ENCODE measurements at regions not wholly inside any gene's neighbourhood (a gene's known extent, or its start where the extent isn't known, plus 50 kb on each side); places are given as distances from the start of the nearest gene placed in this dataset.
"Not testable (repeated sequence)": the region's sequence is repeated elsewhere in the genome, so short reads cannot be mapped to it uniquely, and the experiment has no call there.

DNA sequence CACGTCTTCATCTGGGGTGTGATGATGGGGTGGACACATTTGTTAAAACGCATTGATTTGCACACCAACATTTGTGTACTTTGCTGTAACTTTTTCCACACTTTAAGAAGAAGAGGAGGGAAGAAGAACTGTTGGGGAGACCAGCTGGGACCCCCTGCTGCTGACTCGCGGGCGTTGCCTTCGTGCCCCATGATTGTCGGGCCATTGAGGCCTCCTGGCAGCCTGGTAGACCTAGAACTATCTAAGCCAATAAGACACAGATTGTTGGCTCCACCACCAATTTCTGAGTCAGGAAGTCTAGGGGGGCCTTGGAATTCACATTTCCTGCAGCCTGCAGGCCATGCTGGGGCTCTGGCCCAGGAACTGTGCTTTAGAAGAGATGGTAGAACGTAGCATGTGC, 105.5 kb downstream of the TNFRSF13B start:
- 79% methylated on average over 8 of the region's 8 CpGs for WGBS (ENCODE audit: low lambda C conversion rate)
- Histone ChIP-seq H3K4me3 (ENCODE audit: low read depth in 2 of 2, low read length in 1 of 2) (no peak overlapping the region), H3K27ac (ENCODE audit: low read depth in 2 of 2, low read length in 1 of 2) (no peak overlapping the region), H3K9me3 (no peaks in the 10 kb centered on the region), H3K4me1 (ENCODE audit: control insufficient read depth in 1 of 2, insufficient read depth in 2 of 2, low read depth in 1 of 2, low read length in 1 of 2) (no peaks in the 10 kb centered on the region; a peak in 1 of 4 replicates), H3F3A (replicated peaks; ENCODE audit: insufficient read depth) (no peaks in the 10 kb centered on the region), H3K79me2 (ENCODE audit: insufficient read depth) (no peaks in the 10 kb centered on the region), H3K9me2 (no peaks in the 10 kb centered on the region), H3K4me2 (no peak overlapping the region), H4K20me1 (ENCODE audit: insufficient read depth) (no peaks in the 10 kb centered on the region), H2AFZ (ENCODE audit: low read depth) (no peak overlapping the region), H3K36me3 (replicated peaks in 1 of 2; ENCODE audit: control insufficient read depth in 1 of 2, insufficient read depth in 2 of 2, low read length in 1 of 2) (no peaks in the 10 kb centered on the region), H3K9ac (no peak overlapping the region), H3K27me3 (ENCODE audit: insufficient read depth) (no peaks in the 10 kb centered on the region)
- no peak for TF ChIP-seq TAF1 (IDR thresholded peaks at IDR 0.05; ENCODE audit: borderline replicate concordance, low read depth, low read length)
- TF ChIP-seq EP300 (IDR thresholded peaks at IDR 0.05; ENCODE audit: borderline replicate concordance in 1 of 2, low read depth in 1 of 2, low read length in 1 of 2): no peak
- CTCF ChIA-PET: no interaction called here
- no peak for DNase-seq
- POLR2A ChIA-PET: interaction anchor here (0.6 kb wide), 1 partner anchor 341 kb away, joined by 5 read pairs; no protein-coding TSS in a partner anchor

DNA sequence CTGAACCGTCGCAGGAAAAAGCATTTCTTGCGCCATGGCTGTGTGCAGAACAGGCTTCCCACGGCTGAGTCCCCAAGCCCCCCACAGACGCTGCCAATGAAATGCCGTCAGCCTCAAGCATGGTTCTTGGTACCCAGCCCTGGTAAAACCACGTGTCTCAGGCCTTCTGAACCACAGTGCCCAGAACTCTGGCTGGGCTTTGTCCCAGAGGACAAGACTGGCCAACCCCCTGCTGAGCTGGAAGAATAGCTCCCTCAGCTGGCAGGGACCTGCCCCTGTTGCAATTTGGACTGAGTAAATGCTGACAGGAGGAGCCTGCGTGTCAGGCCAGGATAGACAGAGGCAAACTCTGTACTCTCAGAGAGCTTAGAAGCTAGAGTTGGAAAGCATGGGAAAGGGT, 106.2 kb downstream of the TNFRSF13B start:
- H2AFZ ChIP-seq (ENCODE audit: low read depth); H3K4me3 ChIP-seq (ENCODE audit: low read depth in 2 of 2, low read length in 1 of 2); H4K20me1 ChIP-seq (ENCODE audit: insufficient read depth); H3K36me3 ChIP-seq (replicated peaks in 1 of 2; ENCODE audit: control insufficient read depth in 1 of 2, insufficient read depth in 2 of 2, low read length in 1 of 2); H3K27ac ChIP-seq (ENCODE audit: low read depth in 2 of 2, low read length in 1 of 2); H3K4me2 ChIP-seq; H3K9me2 ChIP-seq; H3K27me3 ChIP-seq (ENCODE audit: insufficient read depth); H3K9me3 ChIP-seq; DNase-seq; H3K9ac ChIP-seq; CTCF ChIA-PET; H3K4me1 ChIP-seq (ENCODE audit: control insufficient read depth in 1 of 2, insufficient read depth in 2 of 2, low read depth in 1 of 2, low read length in 1 of 2); H3K79me2 ChIP-seq (ENCODE audit: insufficient read depth); H3F3A ChIP-seq (replicated peaks; ENCODE audit: insufficient read depth): not testable (repeated sequence)
- POLR2A ChIA-PET: interaction anchor here (0.6 kb wide), 1 partner anchor 340 kb away, joined by 5 read pairs; no protein-coding TSS in a partner anchor
- 73% methylated on average over 1 of the region's 8 CpGs for WGBS (ENCODE audit: low lambda C conversion rate)

DNA sequence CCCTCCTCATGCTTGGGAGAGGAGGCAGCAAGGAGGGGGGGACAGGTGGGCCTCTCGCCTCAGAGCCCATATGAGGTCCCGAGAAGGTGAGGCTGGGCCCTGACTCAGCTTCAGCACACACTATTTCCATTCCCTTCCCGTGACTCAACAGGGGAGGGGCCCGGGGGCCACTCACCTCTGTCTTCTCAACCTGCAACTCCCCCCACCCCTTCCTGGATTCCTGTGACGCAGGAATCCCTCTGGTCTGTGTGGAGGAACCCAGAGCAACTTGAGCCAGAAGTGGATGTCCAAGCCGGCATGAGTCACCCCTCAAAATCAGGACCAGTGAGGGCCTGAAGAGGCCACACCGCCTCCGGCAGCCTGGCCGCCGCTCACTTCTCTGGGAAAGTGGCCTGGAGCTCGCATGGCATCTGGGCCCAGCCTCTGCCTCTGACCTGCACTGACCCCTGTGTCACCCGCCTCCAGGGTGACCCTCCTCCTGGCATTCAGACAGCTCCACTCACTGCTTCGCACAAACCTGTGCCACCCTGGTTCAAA, 106.8 kb downstream of the TNFRSF13B start:
- H3K4me3 ChIP-seq (ENCODE audit: low read depth in 2 of 2, low read length in 1 of 2); H3K27ac ChIP-seq (ENCODE audit: low read depth in 2 of 2, low read length in 1 of 2); H3K9me2 ChIP-seq; DNase-seq; H3K27me3 ChIP-seq (ENCODE audit: insufficient read depth); H4K20me1 ChIP-seq (ENCODE audit: insufficient read depth); H3K9ac ChIP-seq; H3K36me3 ChIP-seq (replicated peaks in 1 of 2; ENCODE audit: control insufficient read depth in 1 of 2, insufficient read depth in 2 of 2, low read length in 1 of 2); CTCF ChIA-PET; POLR2A ChIA-PET; H3K9me3 ChIP-seq; H3K4me1 ChIP-seq (ENCODE audit: control insufficient read depth in 1 of 2, insufficient read depth in 2 of 2, low read depth in 1 of 2, low read length in 1 of 2); H3F3A ChIP-seq (replicated peaks; ENCODE audit: insufficient read depth); H2AFZ ChIP-seq (ENCODE audit: low read depth); H3K79me2 ChIP-seq (ENCODE audit: insufficient read depth); H3K4me2 ChIP-seq: not testable (repeated sequence)
- WGBS (ENCODE audit: low lambda C conversion rate): no CpG with 5 or more reads among the region's 13 CpGs

DNA sequence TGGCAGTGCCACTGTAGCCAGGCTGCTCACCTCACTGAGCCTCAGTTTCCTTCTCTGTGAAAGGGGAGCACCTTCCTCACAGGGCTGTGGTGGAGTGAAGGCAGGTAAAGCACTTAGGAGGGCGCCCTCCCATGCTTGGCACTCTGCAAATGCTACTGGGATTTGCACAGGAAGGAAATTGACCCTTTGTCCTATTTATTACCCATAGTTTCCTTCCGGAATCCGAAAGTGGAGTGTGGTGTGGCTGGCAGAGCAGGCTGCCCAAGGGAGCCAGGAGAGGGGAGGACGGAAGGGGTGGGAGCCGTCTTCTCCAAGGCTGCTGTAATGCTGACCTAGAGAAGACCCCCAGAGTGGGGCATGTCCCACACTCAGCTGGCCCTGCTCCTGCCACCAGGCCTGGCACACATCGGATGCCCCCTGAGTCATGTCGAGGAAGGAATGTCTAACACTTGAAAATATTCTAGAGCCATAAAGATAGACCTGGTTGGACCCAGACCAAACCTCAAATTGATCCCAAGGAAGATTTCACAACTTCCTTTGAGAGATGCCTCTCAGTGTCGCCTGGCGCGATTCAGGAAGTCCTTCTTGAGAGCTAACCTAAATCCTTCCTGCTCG, 107.3 kb downstream of the TNFRSF13B start:
- H4K20me1 ChIP-seq (ENCODE audit: insufficient read depth); H3K4me3 ChIP-seq (ENCODE audit: low read depth in 2 of 2, low read length in 1 of 2); H3K4me1 ChIP-seq (ENCODE audit: control insufficient read depth in 1 of 2, insufficient read depth in 2 of 2, low read depth in 1 of 2, low read length in 1 of 2); H3F3A ChIP-seq (replicated peaks; ENCODE audit: insufficient read depth); H3K9ac ChIP-seq; H2AFZ ChIP-seq (ENCODE audit: low read depth); DNase-seq; CTCF ChIA-PET; H3K27me3 ChIP-seq (ENCODE audit: insufficient read depth); POLR2A ChIA-PET; H3K36me3 ChIP-seq (replicated peaks in 1 of 2; ENCODE audit: control insufficient read depth in 1 of 2, insufficient read depth in 2 of 2, low read length in 1 of 2); H3K79me2 ChIP-seq (ENCODE audit: insufficient read depth); H3K4me2 ChIP-seq; H3K27ac ChIP-seq (ENCODE audit: low read depth in 2 of 2, low read length in 1 of 2); H3K9me3 ChIP-seq; H3K9me2 ChIP-seq: not testable (repeated sequence)
- no CpG with 5 or more reads among the region's 11 CpGs for WGBS (ENCODE audit: low lambda C conversion rate)

DNA sequence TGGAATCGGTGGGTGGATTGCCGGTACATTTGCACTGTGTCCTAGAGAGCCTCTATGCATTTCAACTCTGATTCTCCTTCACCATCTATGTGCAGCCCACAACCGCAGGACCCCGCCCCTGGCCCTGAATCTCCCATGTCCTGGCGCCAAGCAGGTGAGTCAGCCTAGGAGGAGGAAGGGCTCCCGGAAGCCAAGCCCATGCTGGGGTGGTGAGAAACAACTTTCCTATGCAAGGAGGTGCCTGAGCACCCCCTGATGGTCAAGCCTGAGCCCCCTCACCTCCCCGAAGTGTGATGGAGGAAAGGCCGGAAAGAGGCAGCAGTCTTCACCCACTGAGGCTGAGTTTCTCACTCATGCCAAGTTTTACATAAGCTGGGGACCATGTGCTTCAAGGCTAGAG, 110.8 kb downstream of the TNFRSF13B start:
- H3K9me2 ChIP-seq; CTCF ChIA-PET; POLR2A ChIA-PET; H3K36me3 ChIP-seq (replicated peaks in 1 of 2; ENCODE audit: control insufficient read depth in 1 of 2, insufficient read depth in 2 of 2, low read length in 1 of 2); H3K79me2 ChIP-seq (ENCODE audit: insufficient read depth); H3K27me3 ChIP-seq (ENCODE audit: insufficient read depth); DNase-seq; H3K4me1 ChIP-seq (ENCODE audit: control insufficient read depth in 1 of 2, insufficient read depth in 2 of 2, low read depth in 1 of 2, low read length in 1 of 2); H3K4me2 ChIP-seq; H3K27ac ChIP-seq (ENCODE audit: low read depth in 2 of 2, low read length in 1 of 2); H4K20me1 ChIP-seq (ENCODE audit: insufficient read depth); H2AFZ ChIP-seq (ENCODE audit: low read depth); H3K4me3 ChIP-seq (ENCODE audit: low read depth in 2 of 2, low read length in 1 of 2); H3F3A ChIP-seq (replicated peaks; ENCODE audit: insufficient read depth); H3K9me3 ChIP-seq; H3K9ac ChIP-seq: not testable (repeated sequence)
- 43% methylated on average over 6 of the region's 8 CpGs for WGBS (ENCODE audit: low lambda C conversion rate)

DNA sequence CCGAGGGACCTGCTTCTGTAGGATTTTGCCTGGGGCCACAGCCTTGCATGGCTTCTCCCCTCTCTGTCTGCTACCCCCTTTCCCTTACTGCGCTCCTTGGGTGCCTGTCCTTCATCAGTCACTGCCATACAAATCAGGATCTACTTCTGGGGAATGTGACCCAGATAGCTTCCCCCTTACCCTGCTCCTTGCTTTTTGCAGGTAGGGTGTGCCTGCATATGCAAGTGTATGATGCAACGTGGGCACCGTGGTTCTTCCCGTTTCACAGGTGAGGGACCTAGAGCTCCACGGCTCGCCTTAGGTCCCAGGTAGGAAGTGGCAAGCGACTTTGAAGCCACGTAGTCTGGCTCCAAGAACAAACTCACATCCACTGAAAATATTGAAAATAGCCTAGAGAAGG, 111.5 kb downstream of the TNFRSF13B start:
- 62% methylated on average over 9 of the region's 9 CpGs for WGBS (ENCODE audit: low lambda C conversion rate)
- H3K9me2 ChIP-seq; H3K9me3 ChIP-seq; H3K4me2 ChIP-seq; H3K27me3 ChIP-seq (ENCODE audit: insufficient read depth); H3K9ac ChIP-seq; H2AFZ ChIP-seq (ENCODE audit: low read depth); H3K79me2 ChIP-seq (ENCODE audit: insufficient read depth); H4K20me1 ChIP-seq (ENCODE audit: insufficient read depth); H3K4me1 ChIP-seq (ENCODE audit: control insufficient read depth in 1 of 2, insufficient read depth in 2 of 2, low read depth in 1 of 2, low read length in 1 of 2); H3K27ac ChIP-seq (ENCODE audit: low read depth in 2 of 2, low read length in 1 of 2); H3K36me3 ChIP-seq (replicated peaks in 1 of 2; ENCODE audit: control insufficient read depth in 1 of 2, insufficient read depth in 2 of 2, low read length in 1 of 2); H3K4me3 ChIP-seq (ENCODE audit: low read depth in 2 of 2, low read length in 1 of 2); H3F3A ChIP-seq (replicated peaks; ENCODE audit: insufficient read depth); POLR2A ChIA-PET; CTCF ChIA-PET; DNase-seq: not testable (repeated sequence)

Measured in SK-N-SH (cell line).